ENCODE measurements at regions not wholly inside any gene's neighbourhood (a gene's known extent, or its start where the extent isn't known, plus 50 kb on each side); places are given as distances from the start of the nearest gene placed in this dataset.

- no peak for TF ChIP-seq POLR2AphosphoS5 (IDR thresholded peaks at IDR 0.05; ENCODE audit: low read depth, low read length)
- TF ChIP-seq POLR2A (IDR thresholded peaks at IDR 0.05; ENCODE audit: low read depth, low read length): no peak
Observed at GRCh38 chr10:105840288-105840770, 1199.2 kb downstream of the SORCS3 start.

Data from GM12892 (cell line).